ENCODE measurements at regions not wholly inside any gene's neighbourhood (a gene's known extent, or its start where the extent isn't known, plus 50 kb on each side); places are given as distances from the start of the nearest gene placed in this dataset.
"Not testable (repeated sequence)": the region's sequence is repeated elsewhere in the genome, so short reads cannot be mapped to it uniquely, and the experiment has no call there.

GRCh38 chr12:4141348-4142270 is 132.0 kb upstream of the CCND2 start:
- no peak for DNase-seq (ENCODE audit: extremely low spot score in 2 of 2)
- intact Hi-C loops (cut with DNase I) = no loop called here
- TF ChIP-seq POLR2AphosphoS5 (IDR thresholded peaks at IDR 0.05; ENCODE audit: insufficient read depth in 1 of 2, low read depth in 1 of 2) (no peak), CTCF (IDR thresholded peaks at IDR 0.05) (no peak), POLR2A (IDR thresholded peaks at IDR 0.05) (no peak)
- Histone ChIP-seq H3K27me3 (no peaks in the 10 kb centered on the region), H3K4me1 (no peaks in the 10 kb centered on the region), H3K9me3 (no peaks in the 10 kb centered on the region), H3K27ac (no peak overlapping the region), H3K36me3 (no peaks in the 10 kb centered on the region), H3K4me3 (no peak overlapping the region)

- no peaks in the 10 kb centered on the region for H3K9me3 ChIP-seq
Observed at GRCh38 chr12:4140581-4141301, 132.8 kb upstream of the CCND2 start.

DNA sequence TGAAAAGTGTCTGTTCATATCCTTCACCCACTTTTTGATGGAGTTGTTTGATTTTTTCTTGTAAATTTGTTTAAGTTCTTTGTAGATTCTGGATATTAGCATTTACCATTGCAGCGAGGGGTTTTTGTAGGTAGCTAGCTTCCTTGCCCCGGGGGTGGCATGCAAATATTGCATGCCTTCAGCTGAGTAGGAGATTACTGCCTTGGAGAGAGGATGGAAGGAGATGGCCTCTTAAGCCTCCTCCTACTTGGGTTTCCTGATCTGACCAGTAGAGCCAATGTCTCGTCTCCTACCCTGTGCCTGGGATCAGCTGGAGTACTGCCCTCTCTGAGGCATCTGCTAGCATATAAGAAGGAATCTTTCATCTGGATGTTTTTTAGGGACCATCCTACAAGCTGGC is 134.4 kb upstream of the CCND2 start:
- Histone ChIP-seq H3K9me3 (no peaks in the 10 kb centered on the region), H3K36me3 (no peaks in the 10 kb centered on the region), H3K27ac (no peak overlapping the region), H3K27me3 (no peaks in the 10 kb centered on the region), H3K4me3 (no peak overlapping the region), H3K4me1 (no peaks in the 10 kb centered on the region)
- TF ChIP-seq CTCF (IDR thresholded peaks at IDR 0.05) (no peak), POLR2A (IDR thresholded peaks at IDR 0.05) (no peak), POLR2AphosphoS5 (IDR thresholded peaks at IDR 0.05; ENCODE audit: insufficient read depth in 1 of 2, low read depth in 1 of 2) (no peak)
- DNase-seq (ENCODE audit: extremely low spot score in 2 of 2) = no peak
- intact Hi-C loops (cut with DNase I) = no loop called here

More at GRCh38 chr12:4140581-4141301, 132.8 kb upstream of the CCND2 start:
- no peaks in the 10 kb centered on the region for H3K27me3 ChIP-seq
- no peak for DNase-seq (ENCODE audit: extremely low spot score in 2 of 2)
- no peak overlapping the region for H3K4me3 ChIP-seq
- intact Hi-C loops (cut with DNase I) = no loop called here
- H3K4me1 ChIP-seq = no peaks in the 10 kb centered on the region
- H3K36me3 ChIP-seq = no peaks in the 10 kb centered on the region
- no peak for TF ChIP-seq POLR2AphosphoS5 (IDR thresholded peaks at IDR 0.05; ENCODE audit: insufficient read depth in 1 of 2, low read depth in 1 of 2)
- no peak for TF ChIP-seq POLR2A (IDR thresholded peaks at IDR 0.05)
- TF ChIP-seq CTCF (IDR thresholded peaks at IDR 0.05) = no peak
- no peak overlapping the region for H3K27ac ChIP-seq

DNA sequence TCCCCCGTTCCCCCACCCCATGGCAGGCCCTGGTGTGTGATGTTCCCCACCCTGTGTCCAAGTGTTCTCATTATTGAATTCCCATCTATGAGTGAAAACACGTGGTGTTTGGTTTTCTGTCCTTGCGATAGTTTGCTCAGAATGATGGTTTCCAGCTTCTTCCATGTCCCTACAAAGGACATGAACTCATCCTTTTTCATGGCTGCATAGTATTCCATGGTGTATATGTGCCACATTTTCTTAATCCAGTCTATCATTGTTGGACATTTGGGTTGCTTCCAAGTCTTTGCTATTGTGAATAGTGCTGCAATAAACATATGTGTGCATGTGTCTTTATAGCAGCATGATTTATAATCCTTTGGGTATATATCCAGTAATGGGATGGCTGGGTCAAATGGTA is 135.0 kb upstream of the CCND2 start:
- H3K4me3 ChIP-seq; H3K27me3 ChIP-seq; H3K4me1 ChIP-seq; intact Hi-C loops (cut with DNase I); H3K27ac ChIP-seq; DNase-seq (ENCODE audit: extremely low spot score in 2 of 2); H3K36me3 ChIP-seq; H3K9me3 ChIP-seq: not testable (repeated sequence)

GRCh38 chr12:4138051-4138450 is 135.5 kb upstream of the CCND2 start:
- no peak for TF ChIP-seq POLR2A (IDR thresholded peaks at IDR 0.05)
- no peak for TF ChIP-seq CTCF (IDR thresholded peaks at IDR 0.05)
- no peak for TF ChIP-seq POLR2AphosphoS5 (IDR thresholded peaks at IDR 0.05; ENCODE audit: insufficient read depth in 1 of 2, low read depth in 1 of 2)

More at GRCh38 chr12:4138051-4138450, 135.5 kb upstream of the CCND2 start:
- Histone ChIP-seq H3K4me1 (no peaks in the 10 kb centered on the region), H3K36me3 (no peaks in the 10 kb centered on the region), H3K9me3 (no peaks in the 10 kb centered on the region), H3K27me3 (no peaks in the 10 kb centered on the region), H3K4me3 (no peak overlapping the region), H3K27ac (no peak overlapping the region)
- intact Hi-C loops (cut with DNase I) = no loop called here
- DNase-seq (ENCODE audit: extremely low spot score in 2 of 2) = no peak
